Left lung (tissue), 4 donors: ENCODE measurements at regions not wholly inside any gene's neighbourhood (a gene's known extent, or its start where the extent isn't known, plus 50 kb on each side); places are given as distances from the start of the nearest gene placed in this dataset.
A peak's percentile ranks its signal among the peaks of the same experiment; 100 is the strongest.

ENCODE experiments used
- ATAC-seq: fragments of 200-7000 bp; cut with Tn5 transposase; one replicate; pipeline ENCODE4 v1.9.1; 2020; ENCODE audit warnings: moderate library complexity
- DNase-seq, 4 donors: peaks; one replicate each; pipeline ENCODE4 v3.0.0-alpha.2; 2013 to 2020
- H3K27ac ChIP-seq, 2 donors: fragments of 200-600 bp; sonication (generic) in 1 of 2; one replicate each; pipeline versions ENCODE4 v1.5.0 to v1.8.0; 2020 to 2021
- H3K27me3 ChIP-seq, 2 donors: fragments of 200-600 bp; sonication (generic) in 1 of 2; one replicate each; pipeline versions ENCODE4 v1.5.0 to v1.8.0; 2020 to 2021
- H3K36me3 ChIP-seq, 2 donors: fragments of 200-600 bp; sonication (generic) in 1 of 2; one replicate each; pipeline versions ENCODE4 v1.5.0 to v1.8.0; 2020 to 2021
- H3K4me1 ChIP-seq, 2 donors: fragments of 200-600 bp; one replicate each; pipeline ENCODE4 v1.8.0; 2021
- H3K4me3 ChIP-seq, 2 donors: fragments of 200-600 bp; sonication (generic) in 1 of 2; one replicate each; pipeline versions ENCODE4 v1.5.0 to v1.8.0; 2020 to 2021; ENCODE audit warnings: mild to moderate bottlenecking in 1 of 2
- H3K9me3 ChIP-seq, 2 donors: fragments of 200-600 bp; sonication (generic) in 1 of 2; one replicate each; pipeline versions ENCODE4 v1.5.0 to v1.8.0; 2020 to 2021
- CTCF ChIP-seq, 2 donors: fragments of 200-600 bp; sonication (generic) in 1 of 2; IDR thresholded peaks; one replicate each; pipeline versions ENCODE4 v1.5.0 to v1.8.0; 2021; ENCODE audit warnings: antibody characterized with exemption in 2 of 2
- intact Hi-C, 2 donors: fragments of 100-400 bp; cut with DNase I; formaldehyde crosslinking; loops; one replicate each; pipeline versions ENCODE4 v1.11.2 to v1.14.2; 2022
- donor health status: DM: no; HTN: yes; CAD: no.
- donor health status: DM: no; HTN: no; CAD: no.

DNA sequence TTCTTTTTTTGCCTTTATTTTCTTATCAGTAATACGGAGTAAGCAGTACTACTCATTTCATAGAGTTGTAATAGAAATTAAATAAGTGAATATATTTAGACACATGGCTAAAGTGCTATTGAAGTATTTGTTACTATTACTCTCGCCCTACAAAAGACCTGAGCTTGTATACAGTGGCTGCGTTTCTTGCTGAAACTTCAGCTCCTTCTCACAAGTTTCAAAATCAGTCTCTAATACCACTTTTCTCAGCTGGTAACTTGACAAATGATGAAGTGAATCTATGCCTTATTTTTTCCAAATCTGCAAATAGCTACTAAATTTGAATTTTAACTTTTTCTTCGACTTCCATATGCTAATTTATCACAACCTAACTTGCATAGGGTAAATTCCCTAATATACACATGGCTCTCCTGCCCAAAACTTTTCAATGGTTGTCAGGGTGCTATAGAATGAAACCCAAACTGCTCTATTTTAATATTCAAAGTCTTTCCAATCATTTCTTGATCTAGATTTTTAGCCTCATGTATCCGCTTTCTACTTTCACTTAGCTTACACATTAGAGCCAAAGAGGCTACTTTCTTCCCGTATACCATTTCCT lies 347.8 kb upstream of the GULP1 start:
- Histone ChIP-seq H3K4me3 (no peak overlapping the region), H3K4me1 (no peaks in the 10 kb centered on the region), H3K27ac (no peak overlapping the region), H3K36me3 (no peaks in the 10 kb centered on the region), H3K27me3 (no peaks in the 10 kb centered on the region), H3K9me3 (no peaks in the 10 kb centered on the region)
- TF ChIP-seq CTCF (IDR thresholded peaks at IDR 0.05), result no peak
- intact Hi-C loops, result no loop called here
- ATAC-seq (no peak), DNase-seq (no peak)

- no peak for DNase-seq
- Histone ChIP-seq H3K9me3 (peaks cover 0 to 26% of the 10 kb centered on the region in 2 donors), H3K4me1 (no peaks in the 10 kb centered on the region), H3K27me3 (no peaks in the 10 kb centered on the region), H3K36me3 (no peaks in the 10 kb centered on the region), H3K27ac (no peak overlapping the region), H3K4me3 (no peak overlapping the region)
- TF ChIP-seq CTCF (IDR thresholded peaks at IDR 0.05), result no peak
- intact Hi-C loops, result no loop called here
- ATAC-seq, result no peak
These were observed 341.8 kb upstream of the GULP1 start for GRCh38 chr2:187949859-187950258.

DNA sequence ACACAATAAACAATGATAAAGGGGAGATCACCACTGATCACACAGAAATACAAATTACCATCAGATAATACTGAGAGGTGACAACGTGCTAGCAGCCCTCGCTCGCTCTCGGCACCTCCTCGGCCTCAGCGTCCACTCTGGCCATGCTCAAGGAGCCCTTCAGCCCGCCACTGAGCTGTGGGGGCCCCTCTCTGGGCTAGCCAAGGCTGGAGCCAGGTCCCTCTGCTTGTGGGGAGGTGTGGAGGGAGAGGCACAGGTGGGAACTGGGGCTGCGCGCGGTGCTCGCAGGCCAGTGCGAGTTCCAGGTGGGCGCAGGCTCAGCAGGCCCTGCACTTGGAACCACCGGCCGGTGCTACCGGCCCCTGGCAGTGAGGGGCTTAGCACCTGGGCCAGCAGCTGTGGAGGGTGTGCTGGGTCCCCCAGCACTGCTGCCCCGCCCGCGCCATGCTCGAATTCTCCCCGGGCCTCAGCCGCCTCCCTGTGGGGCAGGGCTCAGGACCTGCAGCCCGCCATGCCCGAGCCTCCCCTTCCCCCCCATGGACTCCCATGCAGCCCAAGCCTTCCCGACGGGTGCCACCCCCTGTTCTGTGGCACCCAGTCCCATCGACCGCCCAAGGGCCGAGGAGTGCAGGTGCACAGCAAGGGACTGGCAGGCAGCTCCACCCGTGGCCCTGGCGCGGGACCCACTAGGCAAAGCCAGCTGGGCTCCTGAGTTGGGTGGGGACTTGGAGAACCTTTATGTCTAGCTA lies 340.0 kb upstream of the GULP1 start:
- Histone ChIP-seq H3K27ac (no peak overlapping the region), H3K9me3 (peaks cover 0 to 26% of the 10 kb centered on the region in 2 donors), H3K4me1 (no peaks in the 10 kb centered on the region), H3K36me3 (no peaks in the 10 kb centered on the region), H3K27me3 (no peaks in the 10 kb centered on the region), H3K4me3 (no peak overlapping the region)
- intact Hi-C loops, result no loop called here
- DNase-seq (peak in 1 of 4 donors; percentile 69), ATAC-seq (no peak)
- TF ChIP-seq CTCF (IDR thresholded peaks at IDR 0.05), result no peak

GRCh38 chr2:187956906-187957534 lies 334.7 kb upstream of the GULP1 start:
- Histone ChIP-seq H3K27me3 (no peaks in the 10 kb centered on the region), H3K9me3 (peaks cover 0 to 7% of the 10 kb centered on the region in 2 donors), H3K27ac (no peak overlapping the region), H3K4me3 (no peak overlapping the region), H3K4me1 (no peaks in the 10 kb centered on the region), H3K36me3 (no peaks in the 10 kb centered on the region)
- peak; percentile 46 for ATAC-seq
- no peak for TF ChIP-seq CTCF (IDR thresholded peaks at IDR 0.05)
- peak in 1 of 4 donors; percentile 24 for DNase-seq
- intact Hi-C loops, result no loop called here

- intact Hi-C loops, result no loop called here
These were observed 331.9 kb upstream of the GULP1 start for GRCh38 chr2:187959821-187960220.

More at GRCh38 chr2:187959821-187960220, 331.9 kb upstream of the GULP1 start:
- no peak overlapping the region for H3K4me3 ChIP-seq
- H3K36me3 ChIP-seq, result no peaks in the 10 kb centered on the region
- no peak for ATAC-seq
- no peak for TF ChIP-seq CTCF (IDR thresholded peaks at IDR 0.05)
- no peak overlapping the region for H3K27ac ChIP-seq
- no peaks in the 10 kb centered on the region for H3K9me3 ChIP-seq
- H3K27me3 ChIP-seq, result no peaks in the 10 kb centered on the region
- DNase-seq, result no peak
- H3K4me1 ChIP-seq, result no peaks in the 10 kb centered on the region
